ENCODE measurements at regions not wholly inside any gene's neighbourhood (a gene's known extent, or its start where the extent isn't known, plus 50 kb on each side); places are given as distances from the start of the nearest gene placed in this dataset.

DNA sequence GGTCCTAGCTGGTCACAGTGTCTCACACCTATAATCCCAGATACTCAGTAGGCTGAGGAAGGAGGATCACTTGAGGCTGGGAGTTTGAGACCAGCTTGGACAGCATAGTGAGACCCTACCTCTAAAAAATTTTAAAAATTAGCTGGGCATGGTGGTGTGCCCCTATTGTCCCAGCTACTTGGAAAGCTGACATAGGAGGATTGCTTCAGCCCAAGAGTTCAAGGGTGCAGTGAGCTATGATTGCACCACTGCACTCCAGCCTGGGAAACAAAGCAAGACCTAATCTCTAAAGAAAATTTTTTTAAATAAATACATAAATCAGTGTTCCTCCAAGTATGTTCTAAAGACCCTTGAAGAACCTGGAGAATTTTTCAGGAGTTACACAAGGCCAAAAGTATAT lies 50.6 kb upstream of the GNAO1 start:
- DNase-seq (ENCODE audit: low read depth), result no peak

DNA sequence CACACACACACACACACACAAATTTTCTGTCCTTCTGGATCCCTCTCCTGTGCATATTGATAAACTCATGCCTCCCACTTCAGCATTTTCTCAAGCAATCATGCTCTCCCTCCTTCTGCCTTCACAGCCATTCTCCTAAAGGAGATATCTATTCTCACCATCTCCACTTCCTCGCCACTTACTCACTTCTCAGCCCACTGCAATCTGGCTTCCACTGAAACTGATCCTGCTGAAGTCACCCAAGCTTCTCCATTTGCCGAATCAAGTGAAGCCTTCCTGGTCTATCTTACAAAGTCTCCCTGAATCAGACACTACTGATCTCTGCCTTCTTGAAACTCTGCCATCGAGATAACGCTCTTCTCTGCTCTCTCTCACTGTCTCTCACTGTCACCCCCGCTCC lies 54.0 kb upstream of the GNAO1 start:
- DNase-seq (ENCODE audit: low read depth), result no peak

DNA sequence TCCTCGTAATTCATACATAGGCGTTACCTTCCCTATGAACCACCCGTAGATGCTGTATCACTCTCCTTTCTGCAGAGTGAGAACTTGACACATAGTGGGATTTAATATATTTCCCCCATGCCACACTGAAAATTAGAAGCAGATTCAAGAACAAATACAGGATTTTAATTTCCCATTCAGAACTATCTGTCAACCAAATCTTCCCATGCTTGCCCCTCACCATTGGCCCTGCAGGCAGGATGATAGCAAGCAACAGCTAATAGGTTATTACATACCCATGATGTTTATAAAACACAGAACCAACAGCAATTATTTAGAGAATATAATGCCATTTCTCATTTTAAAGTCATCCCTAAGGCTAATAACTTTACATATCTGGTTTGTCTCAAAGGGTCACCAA lies 55.0 kb upstream of the GNAO1 start:
- no peak for DNase-seq (ENCODE audit: low read depth)

DNA sequence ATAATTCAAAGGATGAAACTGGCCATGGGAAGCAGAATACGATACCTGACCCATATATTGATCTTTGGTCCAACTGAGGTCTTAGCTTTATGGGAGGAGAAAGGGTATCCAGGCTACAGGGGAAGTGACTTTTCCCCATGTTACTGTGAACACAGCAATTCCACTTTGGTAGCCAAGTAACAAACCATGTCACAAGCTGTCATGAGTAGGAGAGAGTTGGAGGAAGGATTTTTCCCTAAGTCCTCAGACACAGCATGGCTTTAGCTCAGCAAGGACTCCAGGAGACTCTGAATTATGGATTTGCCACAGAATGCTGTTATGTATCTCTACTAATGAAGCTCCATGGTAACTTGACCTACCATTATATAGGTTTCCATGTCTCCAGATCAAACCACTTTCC lies 56.5 kb upstream of the GNAO1 start:
- DNase-seq (ENCODE audit: low read depth), result no peak

DNA sequence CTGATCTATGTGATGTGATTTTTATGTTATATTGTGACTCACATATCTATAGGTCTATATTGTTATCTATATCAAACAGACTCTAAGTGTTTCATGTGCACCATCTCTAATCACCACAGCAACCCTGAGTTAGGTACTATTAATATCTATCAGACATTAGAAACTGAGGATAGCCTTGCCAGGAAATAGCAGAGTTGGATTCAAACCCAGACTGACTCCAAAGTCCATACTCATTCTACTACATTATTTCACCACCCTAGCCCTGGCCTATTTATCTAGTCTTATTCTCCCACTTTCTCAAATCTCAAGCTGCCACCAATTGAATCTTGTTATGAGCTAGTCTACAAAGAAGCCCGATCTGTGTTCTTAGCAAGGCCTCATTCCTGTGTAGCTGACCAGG lies 65.4 kb upstream of the GNAO1 start:
- no peak for DNase-seq (ENCODE audit: low read depth)

DNA sequence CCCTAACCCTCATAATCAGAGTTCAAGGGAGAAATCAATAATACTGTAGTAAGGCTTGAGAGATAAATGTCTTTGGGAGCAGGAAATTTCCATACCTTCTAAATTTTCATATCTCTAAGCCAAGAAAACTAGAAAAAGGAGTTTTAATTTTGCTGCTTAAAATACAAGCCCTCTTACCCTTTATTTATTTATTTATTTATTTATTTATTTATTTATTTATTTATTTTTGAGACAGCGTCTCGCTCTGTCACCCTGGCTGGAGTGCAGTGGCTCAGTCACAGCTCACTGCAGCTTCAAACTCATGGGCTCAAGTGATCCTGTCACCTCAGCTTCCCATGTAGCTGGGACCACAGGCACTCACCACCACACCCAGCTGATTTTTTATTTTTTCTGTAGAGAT lies 69.0 kb upstream of the GNAO1 start:
- DNase-seq (ENCODE audit: low read depth), result no peak

DNA sequence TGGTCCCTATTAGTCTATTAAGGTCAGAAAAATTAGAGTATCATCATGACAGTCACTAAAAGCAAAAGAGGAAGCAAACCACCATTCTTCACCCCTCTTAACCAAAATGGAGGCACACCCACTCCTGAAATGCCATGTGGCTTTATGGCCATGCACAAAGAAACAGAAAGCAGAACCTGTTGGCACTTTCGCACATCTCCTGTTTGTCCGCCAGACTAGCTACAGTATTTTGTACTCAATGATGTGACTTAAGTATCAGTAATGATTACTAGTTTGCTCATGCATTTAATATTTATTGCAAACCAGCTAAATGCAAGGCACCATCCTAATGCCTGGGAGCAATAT lies 70.2 kb upstream of the GNAO1 start:
- DNase-seq (ENCODE audit: low read depth), result no peak

DNA sequence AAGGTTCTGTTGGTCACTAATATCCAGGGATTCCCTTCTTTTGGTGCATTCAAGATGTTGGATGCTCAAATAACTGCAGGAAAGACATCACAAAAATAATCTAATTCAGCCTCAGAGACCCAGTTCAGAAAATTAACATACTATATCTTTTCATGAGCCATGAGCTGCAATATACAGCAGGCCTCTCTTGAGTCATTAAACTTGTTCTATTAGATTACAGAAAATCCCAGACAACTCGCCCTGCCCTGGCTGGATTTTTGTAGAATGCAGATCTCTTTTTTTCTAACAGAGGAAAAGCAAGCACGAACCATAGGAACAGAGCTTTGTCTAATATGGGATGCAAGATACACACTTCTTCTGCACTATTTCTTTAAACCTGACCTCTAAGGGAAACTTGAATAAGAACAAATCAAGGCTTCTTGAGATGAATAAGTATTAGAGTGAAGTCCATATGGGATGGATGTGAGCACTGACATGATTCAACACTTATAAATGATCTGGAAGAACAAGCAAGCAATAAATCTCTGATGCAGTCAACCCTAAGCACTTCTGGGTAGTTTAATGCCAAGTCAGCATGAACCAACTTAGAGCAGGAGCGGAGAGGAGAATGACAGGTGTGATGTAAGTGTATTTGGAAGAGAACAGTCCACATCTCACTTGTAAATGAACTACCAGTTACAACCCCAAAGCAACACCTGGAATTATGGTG lies 70.7 kb upstream of the GNAO1 start:
- DNase-seq (ENCODE audit: low read depth), result no peak

DNA sequence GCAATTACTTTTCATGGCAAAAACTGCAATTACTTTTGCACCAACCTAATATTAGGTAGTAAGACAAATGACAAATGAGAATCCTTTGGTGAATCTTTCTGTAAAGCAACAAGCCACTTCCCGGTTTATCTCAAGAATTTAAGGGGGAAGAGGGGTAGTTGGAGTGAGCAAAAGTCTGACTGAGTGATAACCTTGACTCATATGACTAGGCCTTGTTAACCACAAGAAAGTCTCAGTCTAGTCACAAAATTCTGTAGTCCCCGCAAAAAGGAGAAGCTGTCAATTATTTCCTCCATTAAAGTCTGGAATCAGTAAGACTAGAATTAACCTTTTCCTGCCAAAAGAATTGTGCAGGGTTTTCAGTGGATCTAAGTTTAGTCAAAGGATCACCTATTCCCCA lies 72.2 kb upstream of the GNAO1 start:
- no peak for DNase-seq (ENCODE audit: low read depth)

DNA sequence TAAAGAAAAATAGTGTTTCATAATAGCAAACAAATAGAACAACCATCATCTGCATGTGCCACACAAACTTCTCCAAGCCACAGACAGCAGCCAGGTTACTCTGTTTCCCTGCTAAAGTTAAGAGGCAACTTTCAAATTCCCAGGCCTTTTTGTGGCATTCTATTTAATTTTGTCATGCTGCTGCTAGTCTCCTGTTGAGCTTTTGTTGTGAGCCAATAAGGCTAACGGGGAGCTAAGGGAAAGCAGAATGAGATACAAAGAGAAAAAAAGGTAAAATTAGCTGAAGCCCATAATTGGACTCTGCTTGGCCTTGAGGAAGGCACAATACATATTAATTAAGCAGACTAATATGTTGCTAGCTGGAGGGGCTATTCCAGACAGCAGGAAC lies 74.7 kb upstream of the GNAO1 start:
- no peak for DNase-seq (ENCODE audit: low read depth)

DNA sequence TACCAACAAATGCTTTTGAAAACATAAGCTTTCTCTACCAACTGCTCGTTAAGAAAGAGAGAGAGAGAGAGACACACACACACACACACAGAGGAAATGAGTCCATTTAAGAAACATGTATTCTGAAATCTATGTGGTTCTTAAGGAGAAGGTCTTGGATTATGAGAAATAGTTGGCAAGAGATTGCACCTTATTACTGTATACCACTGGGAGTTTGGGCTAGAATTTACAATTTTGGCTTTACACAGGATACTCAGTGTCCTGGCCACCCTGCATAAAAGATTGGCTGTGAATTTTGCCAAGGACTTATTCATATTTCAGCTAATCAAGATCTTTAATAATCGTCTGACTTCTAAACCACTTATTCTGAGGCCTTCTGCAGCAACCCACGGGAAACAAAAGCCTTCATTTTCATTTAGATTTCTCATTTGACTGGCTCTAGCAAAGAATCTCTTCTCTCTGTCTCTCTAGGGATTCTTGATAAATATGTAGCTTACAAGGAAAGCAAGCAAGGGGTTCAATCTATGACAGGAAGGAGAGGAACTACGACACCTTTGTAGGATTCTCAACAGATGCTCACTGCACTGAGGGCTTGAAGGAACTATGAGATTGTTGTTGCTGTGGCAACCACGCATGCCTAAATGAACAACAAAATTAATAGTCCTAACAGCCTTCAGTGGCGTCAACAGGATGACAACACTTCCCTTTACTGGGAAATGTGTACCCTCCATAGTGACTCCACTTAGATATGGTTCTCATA lies 75.3 kb upstream of the GNAO1 start:
- no peak for DNase-seq (ENCODE audit: low read depth)

DNA sequence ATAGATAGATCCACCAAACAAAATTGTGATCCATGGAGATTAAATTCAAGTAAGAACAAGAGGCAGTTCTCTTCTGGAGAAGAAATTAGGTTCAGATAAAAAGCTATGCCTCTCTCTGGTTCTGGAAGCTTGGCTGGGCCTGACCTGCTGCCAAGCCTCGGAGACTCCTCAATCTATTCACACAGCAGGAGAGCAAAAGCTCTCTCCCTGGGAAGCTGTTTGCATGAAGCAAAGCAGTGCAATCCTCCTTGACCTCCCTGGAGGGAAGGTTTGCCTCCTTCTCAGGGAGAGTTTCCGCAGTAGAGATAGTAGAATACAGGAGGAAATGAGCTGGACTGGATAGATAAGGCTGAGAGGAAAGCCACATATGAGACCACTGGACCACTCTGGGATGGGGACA lies 78.1 kb upstream of the GNAO1 start:
- no peak for DNase-seq (ENCODE audit: low read depth)

DNA sequence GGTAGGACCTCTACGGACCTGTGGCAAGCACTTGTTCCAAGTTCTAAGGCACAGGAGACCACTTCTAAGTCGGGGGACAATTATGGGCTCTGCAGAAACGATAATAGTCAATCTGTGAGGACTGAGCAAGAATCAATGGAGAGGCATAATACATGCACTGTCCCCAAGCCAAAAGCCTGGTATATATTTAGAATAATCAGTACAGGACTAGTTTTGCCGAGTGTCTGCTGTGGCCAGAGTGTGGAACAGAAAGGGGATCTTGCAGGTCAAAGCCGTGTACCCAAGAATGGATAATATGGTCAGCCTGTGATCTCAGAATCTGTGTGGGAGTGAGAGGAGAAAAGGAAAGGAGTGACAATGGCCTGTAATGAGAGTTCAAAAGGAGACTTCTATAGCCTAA lies 80.2 kb upstream of the GNAO1 start:
- DNase-seq (ENCODE audit: low read depth), result no peak

DNA sequence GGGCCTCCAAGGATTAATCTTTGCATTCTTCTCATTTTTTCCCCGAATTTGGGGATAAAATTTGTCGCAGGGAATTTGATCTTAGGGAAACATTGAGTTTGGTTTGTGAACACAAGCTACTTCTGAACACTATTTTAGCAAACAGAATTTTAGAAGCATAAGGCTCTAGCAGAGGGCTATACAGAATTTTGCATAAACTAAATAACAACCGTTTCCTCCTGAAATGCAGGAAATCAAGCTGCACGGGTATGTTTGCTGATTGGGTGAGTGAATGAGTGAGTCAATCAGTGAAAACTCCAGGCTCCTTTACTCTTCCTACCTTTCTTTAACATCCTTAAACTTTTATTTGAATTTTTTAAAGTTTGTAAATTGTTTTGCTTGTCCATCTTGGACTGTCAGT lies 81.3 kb upstream of the GNAO1 start:
- DNase-seq (ENCODE audit: low read depth), result no peak

DNA sequence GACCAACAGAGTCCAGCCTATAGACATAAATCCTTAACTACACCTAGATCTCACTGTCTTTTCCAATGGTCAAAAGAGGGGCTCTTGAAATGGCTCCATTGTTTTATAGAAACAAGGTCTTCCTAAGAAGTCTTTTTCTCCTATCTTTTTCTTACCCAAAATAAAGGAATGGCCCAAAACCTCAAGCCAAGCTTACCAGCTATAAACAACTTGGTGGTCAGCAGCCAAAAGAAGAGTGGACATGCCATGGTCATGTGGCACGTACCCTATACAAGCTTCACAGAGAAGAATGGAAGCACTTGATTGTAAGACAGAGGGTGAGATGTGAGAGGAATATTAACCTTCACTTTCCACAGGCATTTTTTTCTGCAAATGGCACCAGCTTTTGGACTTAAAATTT lies 82.1 kb upstream of the GNAO1 start:
- no peak for DNase-seq (ENCODE audit: low read depth)

DNA sequence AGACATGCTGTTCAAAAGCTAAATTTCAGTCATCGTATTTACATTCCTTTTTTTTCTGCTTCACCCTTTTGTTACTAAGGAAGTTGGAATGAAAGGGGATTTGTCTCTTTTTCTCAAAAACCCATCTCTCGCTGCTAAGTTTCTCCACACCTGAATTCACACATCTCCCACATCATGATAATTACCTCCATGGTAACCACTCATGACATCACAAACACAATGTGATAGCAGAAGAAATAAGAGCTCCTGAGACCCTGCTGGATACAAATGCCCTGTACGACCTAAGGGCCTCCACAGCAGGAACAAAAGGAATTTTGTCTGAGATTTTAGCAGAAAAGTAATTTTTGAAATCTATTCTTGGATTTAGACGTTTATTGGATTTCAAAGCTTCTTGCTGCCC lies 82.6 kb upstream of the GNAO1 start:
- DNase-seq (ENCODE audit: low read depth), result no peak

DNA sequence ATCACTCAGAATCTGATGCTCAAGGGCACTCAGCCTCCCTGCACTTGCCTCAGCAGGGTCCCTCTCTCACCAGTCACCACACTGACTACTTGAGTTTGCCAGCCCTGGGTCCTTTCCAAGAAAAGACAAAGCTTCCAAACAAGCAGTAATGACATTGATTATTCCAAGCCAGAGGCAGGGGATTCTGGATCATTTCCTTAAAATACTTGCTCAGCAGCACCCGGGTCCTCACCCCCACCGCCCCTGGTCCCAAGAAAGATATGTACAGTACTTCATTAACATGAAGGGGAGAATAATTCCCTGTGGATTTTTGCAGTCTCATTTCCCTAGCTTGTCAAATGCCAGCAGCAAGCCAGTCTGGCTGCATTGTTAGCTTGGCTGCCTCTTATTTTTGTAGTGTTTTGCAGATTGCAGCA lies 83.2 kb upstream of the GNAO1 start:
- DNase-seq (ENCODE audit: low read depth), result no peak

DNA sequence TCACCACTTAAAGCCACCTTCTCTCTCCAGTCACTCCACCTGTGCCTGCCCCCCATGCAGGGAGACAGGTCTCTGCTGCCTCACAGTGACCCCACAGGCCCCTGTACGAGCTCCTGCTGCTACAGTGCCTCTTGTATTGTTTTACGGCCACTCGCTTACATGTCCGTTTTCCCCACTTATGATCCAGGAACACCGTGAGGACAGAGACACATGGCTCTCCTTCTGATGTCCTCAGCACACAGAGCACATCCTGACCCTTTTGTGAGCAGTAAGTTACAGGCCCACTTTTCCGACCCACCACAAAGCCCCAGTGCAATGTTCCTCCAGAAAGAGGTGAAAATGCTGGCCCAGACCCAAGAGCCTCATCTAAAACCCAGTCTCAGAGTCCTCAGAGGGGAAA lies 84.8 kb upstream of the GNAO1 start:
- DNase-seq (ENCODE audit: low read depth), result no peak

DNA sequence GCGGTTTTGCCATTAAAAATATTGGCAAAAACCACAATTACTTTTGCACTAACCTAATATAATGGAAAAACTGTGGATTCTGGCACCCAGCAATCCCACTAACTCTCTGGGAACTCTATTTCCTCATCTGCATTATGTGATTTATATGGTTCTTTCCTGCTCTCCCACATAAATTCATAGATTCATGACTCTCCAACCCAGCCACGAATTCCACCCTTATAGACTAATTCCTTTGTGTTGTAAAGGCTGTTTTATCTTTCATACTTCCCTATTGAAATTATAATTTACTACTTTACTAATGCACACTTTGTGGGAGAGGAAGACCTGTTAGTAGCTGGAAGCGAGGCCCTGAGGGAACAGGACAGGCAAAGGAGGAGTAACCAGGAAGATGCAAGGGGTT lies 88.4 kb upstream of the GNAO1 start:
- no peak for DNase-seq (ENCODE audit: low read depth)

DNA sequence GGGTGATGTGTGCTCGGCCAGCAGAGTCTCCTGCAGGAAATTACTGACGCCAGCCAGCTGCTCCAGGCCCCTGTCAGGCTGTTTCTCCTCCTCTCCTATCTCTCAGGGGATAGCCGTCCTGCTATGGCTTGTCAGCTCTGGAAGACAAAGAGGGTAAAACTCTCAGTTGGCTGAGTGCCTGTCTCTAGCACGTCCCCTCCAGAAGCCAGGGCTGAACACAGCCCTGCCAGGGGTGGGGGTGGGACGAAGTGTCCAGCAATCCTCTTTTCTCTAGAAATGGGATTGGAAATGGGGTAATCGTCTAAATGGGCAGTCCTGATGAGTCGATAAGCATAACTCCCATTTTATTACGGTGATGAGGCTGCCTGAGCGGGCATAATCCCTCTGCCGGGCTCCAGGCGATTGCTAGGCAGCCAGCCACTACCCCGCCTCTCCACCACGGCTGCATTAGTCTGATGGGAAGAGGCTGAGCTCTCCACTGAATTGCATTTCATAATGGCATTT lies 89.1 kb upstream of the GNAO1 start:
- DNase-seq (ENCODE audit: low read depth), result no peak

DNA sequence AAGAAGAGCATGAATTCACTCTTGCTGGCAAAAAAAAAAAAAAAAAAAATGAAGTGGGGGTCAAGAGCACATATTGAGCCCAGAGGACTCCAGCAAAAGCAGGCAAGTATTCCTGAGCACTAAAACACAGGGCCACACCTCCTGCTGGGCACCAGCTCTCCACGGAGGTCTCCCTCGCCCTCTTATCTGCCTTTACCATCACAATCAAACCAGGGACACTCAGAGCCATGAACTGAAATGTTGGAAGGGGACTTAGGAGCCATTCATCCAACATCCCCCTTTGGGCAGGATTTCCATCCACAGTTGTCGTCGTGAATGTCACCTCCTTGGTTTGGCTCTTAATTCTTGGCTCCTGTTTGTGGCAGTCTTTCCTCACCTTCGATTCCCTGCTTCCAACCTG lies 89.8 kb upstream of the GNAO1 start:
- DNase-seq (ENCODE audit: low read depth), result no peak

DNA sequence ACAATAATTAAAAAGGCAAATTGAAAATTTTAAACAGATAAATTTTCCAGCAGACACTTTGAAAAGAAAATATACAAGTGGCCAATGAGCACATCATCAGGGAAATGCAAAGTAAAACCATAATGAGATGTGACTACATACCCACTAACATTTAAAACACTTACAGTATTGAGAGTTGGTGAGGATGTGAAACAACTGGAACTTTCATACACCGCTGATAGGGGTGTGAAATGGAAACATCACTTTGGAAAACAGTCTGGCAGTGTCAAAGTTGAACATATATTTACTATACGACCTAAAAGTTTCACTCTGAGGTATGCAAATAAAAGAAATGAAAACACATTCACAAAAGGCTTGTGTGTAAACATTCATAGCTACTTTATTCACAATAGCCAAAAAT lies 94.0 kb upstream of the GNAO1 start:
- no peak for DNase-seq (ENCODE audit: low read depth)

DNA sequence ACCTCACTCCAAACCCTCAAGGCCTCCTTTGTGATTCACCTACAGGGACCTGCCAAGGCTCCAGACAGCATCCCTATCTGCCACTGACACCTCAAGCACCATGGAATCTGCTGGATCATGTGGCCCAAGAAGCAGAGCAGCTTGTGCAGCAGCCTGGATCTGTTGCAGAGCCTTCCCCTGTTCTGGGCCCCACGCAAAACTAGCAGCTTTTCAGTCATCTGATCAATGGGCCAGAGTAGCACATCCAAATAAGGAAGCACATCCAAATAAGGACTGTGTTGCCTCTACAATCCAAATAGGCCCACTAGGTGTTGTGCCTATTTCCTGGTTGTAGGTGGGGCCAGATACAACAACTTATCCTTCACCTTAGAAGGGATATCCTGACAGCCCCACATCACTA lies 97.1 kb upstream of the GNAO1 start:
- DNase-seq (ENCODE audit: low read depth), result no peak

DNA sequence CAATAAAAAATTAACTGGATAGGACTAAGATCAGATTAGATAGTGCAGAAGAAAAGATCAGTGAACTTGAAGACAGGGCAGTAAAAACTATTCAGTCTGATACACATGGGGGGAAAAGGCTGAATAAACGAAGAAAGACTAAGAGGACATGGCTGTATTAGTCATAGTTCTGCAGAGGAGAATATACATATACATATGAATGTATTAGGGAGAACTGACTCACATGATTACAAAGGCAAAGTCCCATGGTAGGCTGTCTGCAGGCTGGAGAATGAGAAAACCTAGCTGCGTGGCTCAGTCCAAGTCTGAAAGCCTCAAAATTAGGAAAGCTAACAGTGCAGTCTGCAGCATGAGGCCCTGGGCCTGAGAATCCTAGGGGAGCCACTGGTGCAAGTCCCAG lies 98.2 kb upstream of the GNAO1 start:
- no peak for DNase-seq (ENCODE audit: low read depth)
